Motor neuron (in vitro differentiated cells): ENCODE measurements at regions not wholly inside any gene's neighbourhood (a gene's known extent, or its start where the extent isn't known, plus 50 kb on each side); places are given as distances from the start of the nearest gene placed in this dataset.

Source experiments
- ATAC-seq, 8 experiments: fragments of 200-7000 bp; cut with Tn5 transposase; replicated peaks in 6 of 8; 2 replicates each; pipeline ENCODE4 v1.8.0; 2021; ENCODE audit warnings: mild to moderate bottlenecking in 8 of 8, moderate library complexity in 8 of 8
- H3K27ac ChIP-seq, 2 donors: fragments of 250-450 bp; sonication (Bioruptor Pico); 2 replicates each; pipeline ENCODE4 v1.9.0; 2021; ENCODE audit warnings: antibody characterized with exemption in 2 of 2, mild to moderate bottlenecking in 2 of 2, moderate library complexity in 1 of 2
- H3K4me1 ChIP-seq, 2 donors: fragments of 250-450 bp; sonication (Bioruptor Pico); replicated peaks in 1 of 2; 2 replicates each; pipeline ENCODE4 v1.6.1; 2021; ENCODE audit warnings: antibody characterized with exemption in 2 of 2, mild to moderate bottlenecking in 2 of 2, moderate library complexity in 1 of 2
- H3K4me3 ChIP-seq, 5 donors: fragments of 250-450 bp; sonication (Bioruptor Pico); 2 replicates each; pipeline ENCODE4 v1.9.0; 2021; ENCODE audit warnings: antibody characterized with exemption in 5 of 5, mild to moderate bottlenecking in 5 of 5, moderate library complexity in 4 of 5
- WGBS, 10 experiments: fragments of 450-650 bp; shearing (Covaris generic); methylation state at CpG; one replicate each; pipeline ENCODE4 v1.0.0; 2022; 5-methylcytosine and 5-hydroxymethylcytosine counted together
- in situ Hi-C, 9 experiments: fragments of 400-800 bp; cut with MboI; loops; one replicate each; pipeline ENCODE4 v1.15.0; 2021; ENCODE audit warnings: low sequenced_read_pairs in 9 of 9, low pct_unique_long_range_greater_than_20kb in 2 of 9; ENCODE audit not compliant: unreplicated experiment in 9 of 9

DNA sequence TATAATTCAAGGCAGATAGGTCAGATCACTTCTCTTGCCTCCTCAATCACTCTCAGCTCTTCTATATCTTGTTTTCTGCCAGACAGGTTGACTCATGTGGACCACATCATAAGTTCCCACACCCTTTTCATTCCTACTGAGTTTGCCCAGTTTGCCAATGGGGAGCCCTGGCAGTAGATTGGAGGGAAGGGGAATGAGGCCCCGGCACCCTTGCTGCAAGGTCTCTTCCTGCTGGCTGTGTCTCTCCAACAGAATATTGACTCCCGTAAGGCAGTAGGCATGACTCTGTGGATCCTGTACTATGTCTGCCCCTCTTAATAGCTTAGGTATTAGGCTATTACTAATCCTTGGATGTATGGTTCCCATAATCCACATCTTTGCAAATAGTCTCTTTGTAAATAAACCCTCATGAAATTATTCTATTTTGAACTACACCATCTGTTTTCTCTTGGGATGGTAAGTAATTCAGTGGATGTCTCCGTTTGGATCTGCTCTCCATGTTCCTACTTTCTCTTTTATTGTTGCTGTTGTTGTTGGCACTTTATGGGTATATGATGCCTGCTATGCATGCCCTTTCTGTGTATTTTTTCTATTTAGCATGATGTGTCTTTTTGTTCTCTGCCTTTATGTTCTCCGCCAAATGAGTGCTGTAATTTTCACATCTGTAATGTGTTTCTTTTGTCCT lies 65.5 kb upstream of the DCBLD2 start:
- Histone ChIP-seq H3K4me3 (no peak overlapping the region), H3K4me1 (peaks cover 2 to 21% of the 10 kb centered on the region in 2 donors), H3K27ac (no peak overlapping the region)
- no peak for ATAC-seq
- 28 to 100% (median 79%) methylated on average over 1 to 2 of the region's 4 CpGs for WGBS, 10 experiments
- in situ Hi-C loops: no loop called here

DNA sequence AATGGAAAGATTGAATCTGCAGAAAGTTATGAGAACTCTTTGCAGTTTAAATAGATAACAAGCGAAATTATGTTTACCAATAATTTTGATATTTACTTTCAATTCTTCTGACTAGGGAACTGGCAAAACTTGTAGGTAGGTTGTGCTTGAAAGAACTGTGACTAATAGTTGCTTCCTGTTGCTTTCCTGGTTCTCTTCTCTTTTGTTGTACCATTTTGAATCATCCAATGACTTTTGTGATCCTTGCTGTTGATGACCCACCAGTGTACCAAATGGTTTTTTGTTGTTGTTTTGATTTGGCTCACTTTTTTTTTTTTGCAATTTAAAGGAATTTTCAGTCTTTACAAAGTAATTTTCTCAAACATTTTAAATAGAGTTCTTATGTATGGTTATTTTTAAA lies 64.9 kb upstream of the DCBLD2 start:
- Histone ChIP-seq H3K27ac (no peak overlapping the region), H3K4me3 (no peak overlapping the region), H3K4me1 (peaks cover 5 to 21% of the 10 kb centered on the region in 2 donors)
- ATAC-seq: no peak
- in situ Hi-C loops: no loop called here
- 58 to 90% (median 83%) methylated on average over 1 of the region's 1 CpG; no CpG with 5 or more reads in 1 of the 10 experiments for WGBS, 10 experiments

DNA sequence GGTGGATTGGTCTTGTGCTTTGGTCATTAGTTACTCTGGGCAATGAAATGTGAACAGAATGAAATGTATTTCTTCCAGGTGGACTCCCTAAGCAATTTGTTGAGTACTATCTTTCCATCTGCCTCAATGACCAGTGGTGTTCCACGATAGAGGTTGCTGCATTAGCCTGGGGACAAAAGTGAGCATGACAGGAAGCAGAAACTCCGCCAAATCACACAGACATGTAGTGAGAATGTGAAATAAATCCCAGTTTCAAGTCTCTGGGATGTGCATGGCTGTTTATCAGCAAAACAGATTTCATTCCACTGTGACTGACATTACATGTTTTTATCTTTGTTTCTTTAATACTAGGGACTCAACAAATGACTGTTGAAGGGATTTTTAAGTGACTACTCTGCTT lies 63.3 kb upstream of the DCBLD2 start:
- Histone ChIP-seq H3K27ac (no peak overlapping the region), H3K4me3 (no peak overlapping the region), H3K4me1 (peaks cover 5 to 24% of the 10 kb centered on the region in 2 donors)
- in situ Hi-C loops: no loop called here
- ATAC-seq: no peak
- 50 to 100% (median 90%) methylated on average over 1 to 2 of the region's 2 CpGs; no CpG with 5 or more reads in 3 of the 10 experiments for WGBS, 10 experiments

DNA sequence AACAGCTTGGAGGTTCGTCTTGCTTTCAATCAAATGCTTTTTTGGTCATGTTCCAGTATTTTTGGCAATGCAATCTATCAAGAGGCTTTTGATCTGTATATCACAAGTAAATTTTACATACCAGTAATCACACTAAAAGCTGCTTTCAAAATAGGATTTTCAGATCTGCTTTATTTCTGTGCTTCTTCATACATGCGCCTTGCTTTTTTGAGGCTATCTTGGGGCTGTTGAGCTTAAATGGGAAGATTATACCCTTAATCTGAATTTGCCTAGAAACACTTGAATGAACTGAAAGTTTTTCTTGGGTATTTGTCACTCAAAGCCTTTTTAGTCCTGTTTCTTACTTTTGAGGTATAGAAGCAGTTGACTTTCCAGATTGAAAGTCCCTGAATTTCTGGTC lies 62.1 kb upstream of the DCBLD2 start:
- peaks cover 5 to 24% of the 10 kb centered on the region in 2 donors for H3K4me1 ChIP-seq
- WGBS, 10 experiments: 60 to 100% (median 92%) methylated on average over 1 to 2 of the region's 2 CpGs; no CpG with 5 or more reads in 2 of the 10 experiments
- no peak overlapping the region for H3K4me3 ChIP-seq
- in situ Hi-C loops: no loop called here
- H3K27ac ChIP-seq: no peak overlapping the region
- no peak for ATAC-seq

DNA sequence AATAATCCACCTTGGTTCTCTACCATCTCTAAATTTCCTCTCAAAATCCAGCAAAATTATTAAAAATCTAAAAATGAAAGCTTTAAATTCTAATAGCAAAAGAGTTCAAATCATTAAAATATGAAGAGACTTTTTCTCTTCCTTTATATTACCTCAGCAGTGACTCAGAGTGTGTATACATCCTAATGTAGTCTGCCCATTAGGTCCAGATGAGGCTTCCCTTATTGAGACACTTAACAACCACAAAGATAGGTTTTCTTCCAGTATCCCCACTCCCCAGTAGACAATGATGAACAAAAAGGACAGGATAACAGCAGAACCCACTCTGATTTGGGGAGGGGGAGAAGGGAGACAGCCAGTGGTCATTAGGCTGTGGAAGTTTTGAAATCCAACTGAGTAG lies 61.5 kb upstream of the DCBLD2 start:
- ATAC-seq: peak in 1 of 8 experiments; percentile 34
- in situ Hi-C loops: no loop called here
- Histone ChIP-seq H3K4me3 (no peak overlapping the region), H3K4me1 (peaks cover 5 to 24% of the 10 kb centered on the region in 2 donors), H3K27ac (no peak overlapping the region)

DNA sequence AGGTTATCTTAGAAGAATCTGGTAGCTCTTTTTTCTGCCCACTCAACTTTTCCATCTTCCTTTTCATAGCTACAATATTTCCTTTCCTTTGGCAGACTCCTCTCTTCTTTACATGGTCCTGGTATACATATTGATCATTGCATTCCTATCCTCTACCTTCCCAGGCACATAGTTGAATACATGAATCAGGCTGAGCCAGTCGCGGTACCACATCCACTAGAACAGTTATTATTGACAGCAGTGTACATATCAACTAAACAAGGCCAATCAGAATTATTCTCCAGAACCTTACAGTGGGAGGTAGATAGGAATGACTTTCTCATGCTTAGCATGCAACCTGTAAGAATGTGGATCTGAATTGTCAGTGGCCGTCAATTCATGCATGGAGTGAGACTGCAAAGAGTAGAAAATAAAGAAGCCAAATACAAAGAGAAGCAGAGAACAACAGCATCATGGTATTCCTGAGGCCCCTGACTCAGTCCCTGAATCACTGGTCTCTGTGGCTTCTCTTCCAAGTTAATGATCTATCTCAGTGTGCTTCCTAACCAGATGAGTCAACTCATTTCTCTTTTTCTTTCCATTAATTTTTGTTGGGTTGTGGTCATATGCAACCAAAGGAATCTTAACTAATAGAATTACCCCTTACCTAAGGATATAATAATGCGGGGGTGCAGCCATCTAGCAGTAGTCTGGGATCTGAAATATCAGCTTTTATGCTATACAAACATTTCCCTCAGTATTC lies 60.9 kb upstream of the DCBLD2 start:
- ATAC-seq: peak in 5 of 8 experiments; percentile 32 to 79 (median 40)
- Histone ChIP-seq H3K27ac (no peak overlapping the region), H3K4me3 (no peak overlapping the region), H3K4me1 (peaks cover 5 to 24% of the 10 kb centered on the region in 2 donors)
- WGBS, 10 experiments: 37 to 87% (median 70%) methylated on average over 1 to 4 of the region's 4 CpGs; no CpG with 5 or more reads in 1 of the 10 experiments
- in situ Hi-C loops: no loop called here

DNA sequence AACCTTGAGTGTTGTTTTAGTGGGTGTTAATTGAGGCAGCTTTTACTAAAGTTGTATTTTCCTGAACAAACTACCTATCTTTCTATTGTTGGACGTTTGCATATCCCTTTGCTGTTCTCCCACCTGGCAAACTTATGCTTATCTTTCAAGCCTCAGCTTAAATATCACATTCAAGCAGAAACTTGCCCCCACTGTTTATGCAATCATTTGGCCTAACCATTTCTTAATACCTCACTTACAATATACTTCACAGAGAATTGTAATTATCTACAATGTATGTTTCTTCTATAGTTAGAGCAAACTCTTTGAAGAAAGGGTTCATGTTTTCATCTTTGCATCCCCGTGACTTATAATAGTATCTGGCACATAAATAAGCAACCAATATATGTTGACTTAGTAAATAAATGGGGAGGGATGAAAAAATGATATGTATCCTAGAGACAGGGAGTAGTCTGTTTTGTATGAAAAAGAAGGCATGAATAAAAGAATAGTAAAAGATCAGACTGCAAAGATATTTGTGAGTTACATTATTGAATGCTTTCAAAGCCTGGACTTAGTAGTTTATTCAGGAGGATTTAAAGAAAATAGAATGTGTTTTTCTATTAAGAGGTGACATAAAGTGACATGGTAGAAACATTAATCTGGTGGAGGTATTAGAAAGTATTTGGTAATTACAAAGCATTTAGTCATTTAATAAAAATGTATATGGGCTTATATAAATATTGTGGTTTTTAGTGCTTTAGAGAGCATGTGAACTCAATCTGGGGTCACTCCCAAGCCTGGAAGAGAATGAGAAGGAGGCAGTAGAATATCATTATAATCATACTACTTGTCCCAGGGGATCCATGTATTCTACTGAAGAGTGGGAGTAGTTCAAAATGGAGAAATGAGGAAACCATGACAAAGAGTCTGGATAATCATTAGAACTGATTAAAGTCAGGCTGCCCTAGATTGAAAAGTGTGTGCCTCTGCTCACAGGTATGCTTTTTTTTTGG lies 60.0 kb upstream of the DCBLD2 start:
- Histone ChIP-seq H3K4me1 (peaks cover 5 to 24% of the 10 kb centered on the region in 2 donors), H3K4me3 (no peak overlapping the region), H3K27ac (no peak overlapping the region)
- peak in 2 of 8 experiments; percentile 47 to 55 for ATAC-seq
- in situ Hi-C loops: no loop called here
- WGBS, 10 experiments: 42 to 90% (median 68%) methylated on average over 2 of the region's 2 CpGs; no CpG with 5 or more reads in 1 of the 10 experiments

DNA sequence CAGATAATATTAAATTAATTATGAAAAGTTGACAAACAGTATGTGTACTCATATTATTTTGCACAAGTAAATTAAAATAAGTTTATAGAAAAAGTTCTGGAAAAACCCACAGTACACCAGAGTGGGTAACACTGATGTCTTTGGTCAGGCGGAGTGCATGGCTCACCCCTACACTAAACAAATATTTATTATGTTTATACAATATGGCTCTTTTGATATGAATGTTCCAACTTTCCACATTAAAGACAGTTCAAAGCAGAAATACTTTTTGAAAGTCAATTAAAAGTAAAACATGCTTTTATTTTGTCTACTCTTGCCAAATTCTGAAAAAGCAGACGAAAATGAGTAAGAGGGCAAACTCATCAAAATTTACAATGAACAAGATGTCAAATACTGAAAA lies 56.2 kb upstream of the DCBLD2 start:
- Histone ChIP-seq H3K4me1 (peaks cover 5 to 29% of the 10 kb centered on the region in 2 donors), H3K27ac (no peak overlapping the region), H3K4me3 (no peak overlapping the region)
- ATAC-seq: no peak
- whole genome bisulfite sequencing, 10 experiments: 45 to 100% (median 94%) methylated on average over 1 to 2 of the region's 2 CpGs
- in situ Hi-C loops: no loop called here

DNA sequence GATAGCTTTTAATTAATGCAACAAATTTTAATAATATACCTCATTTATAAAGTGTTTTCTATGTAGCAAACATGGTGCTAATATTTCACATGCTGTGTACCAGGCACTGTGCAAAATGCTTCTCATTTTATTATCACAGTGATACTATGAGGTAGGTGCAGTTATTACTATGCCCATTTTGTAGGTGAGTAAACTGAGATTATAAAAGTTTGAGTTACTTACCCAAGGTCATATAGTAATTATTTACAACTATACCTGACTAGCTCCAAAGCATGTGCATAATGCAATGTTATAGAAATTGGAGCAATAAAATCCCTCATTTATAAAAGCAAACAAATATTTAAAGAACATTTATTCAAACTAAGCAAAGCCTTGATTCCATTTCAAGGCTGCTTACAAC lies 54.5 kb upstream of the DCBLD2 start:
- ATAC-seq: no peak
- H3K4me1 ChIP-seq: peaks cover 0 to 13% of the 10 kb centered on the region in 2 donors
- in situ Hi-C loops: no loop called here
- no peak overlapping the region for H3K4me3 ChIP-seq
- no peak overlapping the region for H3K27ac ChIP-seq

DNA sequence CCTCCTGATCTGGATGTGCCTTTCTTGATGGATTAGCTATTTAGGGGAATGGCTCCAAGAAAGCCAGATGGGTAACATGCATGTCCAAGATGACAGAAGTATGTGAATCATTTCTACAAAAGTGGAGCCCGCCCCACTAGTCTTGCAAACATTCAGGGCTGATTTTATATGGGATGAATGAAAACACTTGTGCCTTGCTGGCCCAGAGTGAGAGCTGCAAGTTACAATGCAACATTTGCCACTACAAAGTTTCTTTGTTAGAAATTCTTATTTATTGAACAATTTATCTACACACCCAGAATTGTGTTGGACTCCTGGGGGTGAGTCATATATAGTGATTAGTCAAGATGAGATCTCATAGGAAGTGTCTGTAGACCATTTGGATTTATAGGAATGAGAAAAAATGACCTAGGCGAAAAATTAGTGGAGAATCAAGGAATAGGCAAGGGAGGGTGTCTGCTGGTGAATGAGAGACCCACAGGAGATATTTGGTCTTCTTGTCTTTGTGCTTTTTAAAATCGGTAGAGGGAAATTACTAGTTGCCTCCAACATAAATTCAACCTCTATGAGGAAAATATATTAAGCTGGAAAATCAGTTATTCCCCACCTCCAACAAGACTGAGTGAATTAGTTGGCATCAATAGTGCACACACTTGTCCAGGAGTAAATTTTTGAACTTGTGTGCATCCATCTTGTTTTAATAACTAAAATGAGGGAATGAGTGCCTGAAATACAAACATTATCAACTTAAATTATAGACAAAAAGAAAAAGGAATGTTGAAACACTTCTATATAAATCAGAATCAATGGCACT lies 53.5 kb upstream of the DCBLD2 start:
- peak in 6 of 8 experiments; percentile 20 to 66 (median 44) for ATAC-seq
- in situ Hi-C loops: no loop called here
- 0 to 100% (median 62%) methylated on average over 1 to 3 of the region's 3 CpGs for WGBS, 10 experiments
- H3K27ac ChIP-seq: no peak overlapping the region
- H3K4me3 ChIP-seq: no peak overlapping the region
- peaks cover 0 to 7% of the 10 kb centered on the region in 2 donors for H3K4me1 ChIP-seq

DNA sequence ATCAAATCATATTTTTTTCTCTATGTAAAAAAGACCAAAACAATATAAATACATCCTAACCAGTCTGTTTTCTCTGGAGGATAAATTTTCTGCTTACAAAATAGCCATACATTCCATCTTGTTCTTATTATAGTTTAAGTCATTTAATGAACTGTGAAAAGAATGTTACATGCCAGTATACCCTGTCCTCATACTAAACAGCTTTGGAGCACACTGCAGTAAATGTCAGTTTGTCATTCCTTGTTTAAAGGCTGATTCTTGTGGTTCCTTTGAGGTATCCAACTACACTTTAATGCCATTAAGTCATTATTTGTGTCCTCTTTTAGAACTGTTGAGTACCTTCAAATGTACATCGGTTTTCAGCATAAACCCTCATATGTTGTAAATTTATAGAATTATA lies 52.7 kb upstream of the DCBLD2 start:
- H3K27ac ChIP-seq: no peak overlapping the region
- no peak for ATAC-seq
- in situ Hi-C loops: no loop called here
- H3K4me3 ChIP-seq: no peak overlapping the region
- 0 to 100% (median 78%) methylated on average over 1 of the region's 1 CpG; no CpG with 5 or more reads in 3 of the 10 experiments for WGBS, 10 experiments
- H3K4me1 ChIP-seq: peaks cover 0 to 5% of the 10 kb centered on the region in 2 donors

DNA sequence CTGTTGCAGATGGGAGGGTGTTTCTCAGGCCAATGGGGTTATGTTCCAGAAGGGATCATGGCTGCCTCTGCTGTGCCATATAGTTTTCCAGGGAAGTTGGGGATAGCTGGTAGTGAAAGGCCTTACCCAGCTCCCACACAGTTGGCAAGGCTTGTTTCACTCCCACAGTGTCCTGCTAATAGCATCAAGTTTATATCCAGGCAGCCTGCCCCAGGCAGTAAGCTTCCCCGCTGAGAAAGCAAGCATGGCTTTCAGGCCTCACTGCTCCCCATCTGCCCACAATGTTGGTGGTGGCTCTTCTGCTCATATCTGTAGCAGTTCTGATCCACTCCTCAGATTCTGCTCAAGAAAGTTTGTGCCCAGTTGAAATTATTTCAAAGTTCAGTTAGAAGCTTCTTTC lies 50.9 kb upstream of the DCBLD2 start:
- no peak overlapping the region for H3K27ac ChIP-seq

More for the DNA sequence above, 50.9 kb upstream of the DCBLD2 start:
- H3K4me1 ChIP-seq: peaks cover 0 to 5% of the 10 kb centered on the region in 2 donors
- 83% methylated on average over 1 of the region's 1 CpG; no CpG with 5 or more reads in 9 of the 10 experiments for WGBS, 10 experiments
- no peak for ATAC-seq
- H3K4me3 ChIP-seq: no peak overlapping the region
- in situ Hi-C loops: no loop called here
